OCI-LY3 (cell line): ENCODE measurements at regions not wholly inside any gene's neighbourhood (a gene's known extent, or its start where the extent isn't known, plus 50 kb on each side); places are given as distances from the start of the nearest gene placed in this dataset.
A peak's percentile ranks its signal among the peaks of the same experiment; 100 is the strongest.

ENCODE experiments used
- H2AFZ ChIP-seq: fragments of 200-600, 300-600 bp; shearing (Covaris generic); 2 replicates; pipeline ENCODE4 v1.6.0; 2014; ENCODE audit warnings: antibody characterized with exemption, low read depth, low read length
- H3K27ac ChIP-seq: fragments of 200-600, 300-600 bp; sonication (generic); 2 replicates; pipeline ENCODE4 v1.5.1; 2014; ENCODE audit warnings: mild to moderate bottlenecking, low read length, moderate library complexity, mixed read lengths
- H3K27me3 ChIP-seq: fragments of 200-600, 300-600 bp; sonication (generic); 2 replicates; pipeline ENCODE4 v1.6.1; 2014; ENCODE audit warnings: low read depth, low read length, mixed read lengths
- H3K36me3 ChIP-seq: fragments of 200-600, 300-600 bp; sonication (generic); replicated peaks from 2 replicates; pipeline ENCODE3; 2014; ENCODE audit warnings: low read depth, low read length, mixed read lengths
- H3K4me1 ChIP-seq: fragments of 300-600, 200-600 bp; sonication (generic); 2 replicates; pipeline ENCODE4 v1.6.1; 2014; ENCODE audit warnings: low read length, mixed read lengths
- H3K4me2 ChIP-seq: fragments of 200-600, 300-600 bp; sonication (generic); 2 replicates; pipeline ENCODE4 v1.6.1; 2014; ENCODE audit warnings: low read length, mixed read lengths
- H3K4me3 ChIP-seq: fragments of 300-600, 200-600 bp; sonication (generic); 2 replicates; pipeline ENCODE4 v1.5.1; 2014; ENCODE audit warnings: antibody characterized with exemption, mild to moderate bottlenecking, low read length, moderate library complexity
- H3K79me2 ChIP-seq: fragments of 300-600, 200-600 bp; shearing (Covaris generic); 2 replicates; pipeline ENCODE4 v1.6.1; 2014; ENCODE audit warnings: mild to moderate bottlenecking, low read length, mixed read lengths
- H3K9ac ChIP-seq: fragments of 300-600, 200-600 bp; shearing (Covaris generic); 2 replicates; pipeline ENCODE4 v1.6.0; 2014; ENCODE audit warnings: mild to moderate bottlenecking, low read length, moderate library complexity
- H3K9me3 ChIP-seq: fragments of 200-600, 300-600 bp; shearing (Covaris generic); 2 replicates; pipeline ENCODE4 v1.6.1; 2014; ENCODE audit warnings: low read length, mixed read lengths; ENCODE audit not compliant: insufficient read depth
- H4K20me1 ChIP-seq: fragments of 200-600, 300-600 bp; sonication (generic); 2 replicates; pipeline ENCODE4 v1.6.1; 2016; ENCODE audit warnings: low read length, mixed read lengths; ENCODE audit not compliant: insufficient read depth
- CTCF ChIP-seq: fragments of 200-600, 300-600 bp; sonication (generic); IDR thresholded peaks from 2 replicates; pipeline ENCODE4 v1.5.1; 2014; ENCODE audit warnings: antibody characterized with exemption, low read length, low read depth
- EZH2phosphoT487 ChIP-seq: fragments of 200-600 bp; shearing (Covaris generic); IDR thresholded peaks from 2 replicates; pipeline ENCODE4 v1.6.1; 2018; ENCODE audit warnings: antibody characterized with exemption, mixed run types, low read depth

- Histone ChIP-seq H3K4me2 (no peak overlapping the region), H3K9me3 (no peaks in the 10 kb centered on the region), H3K4me3 (no peak overlapping the region), H3K4me1 (peaks cover 4% of the 10 kb centered on the region), H4K20me1 (no peaks in the 10 kb centered on the region), H3K27ac (no peak overlapping the region), H2AFZ (no peak overlapping the region), H3K36me3 (no peaks in the 10 kb centered on the region), H3K9ac (no peak overlapping the region), H3K27me3 (no peaks in the 10 kb centered on the region), H3K79me2 (no peaks in the 10 kb centered on the region)
- TF ChIP-seq EZH2phosphoT487: no peak
- TF ChIP-seq CTCF: no peak
Measured at GRCh38 chr6:113570161-113570560, 287.0 kb upstream of the MARCKS start.

GRCh38 chr6:113570641-113571040 is 286.5 kb upstream of the MARCKS start:
- Histone ChIP-seq H3K9ac (no peak overlapping the region), H3K27ac (no peak overlapping the region), H3K4me3 (no peak overlapping the region), H3K4me1 (no peaks in the 10 kb centered on the region), H4K20me1 (no peaks in the 10 kb centered on the region), H3K36me3 (no peaks in the 10 kb centered on the region), H3K27me3 (no peaks in the 10 kb centered on the region), H3K4me2 (no peak overlapping the region), H3K79me2 (no peaks in the 10 kb centered on the region), H2AFZ (no peak overlapping the region), H3K9me3 (no peaks in the 10 kb centered on the region)
- no peak for TF ChIP-seq EZH2phosphoT487
- TF ChIP-seq CTCF: peak; percentile 20; the same call in 1 of the 2 replicates

- H3K27me3 ChIP-seq: no peaks in the 10 kb centered on the region
- H3K4me2 ChIP-seq: no peak overlapping the region
- H3K4me3 ChIP-seq: no peak overlapping the region
- no peak overlapping the region for H2AFZ ChIP-seq
- no peaks in the 10 kb centered on the region for H3K9me3 ChIP-seq
- TF ChIP-seq EZH2phosphoT487 (no peak), CTCF (no peak)
- no peaks in the 10 kb centered on the region for H3K79me2 ChIP-seq
- H3K4me1 ChIP-seq: no peaks in the 10 kb centered on the region
- no peaks in the 10 kb centered on the region for H3K36me3 ChIP-seq
- no peak overlapping the region for H3K27ac ChIP-seq
- no peaks in the 10 kb centered on the region for H4K20me1 ChIP-seq
- no peak overlapping the region for H3K9ac ChIP-seq
Measured at GRCh38 chr6:113574147-113574546, 283.0 kb upstream of the MARCKS start.

GRCh38 chr6:113576310-113576709 is 280.8 kb upstream of the MARCKS start:
- H3K27me3 ChIP-seq: no peaks in the 10 kb centered on the region
- no peaks in the 10 kb centered on the region for H3K4me1 ChIP-seq
- no peak overlapping the region for H3K4me2 ChIP-seq
- no peak overlapping the region for H2AFZ ChIP-seq
- no peaks in the 10 kb centered on the region for H3K36me3 ChIP-seq
- H3K79me2 ChIP-seq: no peaks in the 10 kb centered on the region
- no peak for TF ChIP-seq CTCF
- H3K9me3 ChIP-seq: no peaks in the 10 kb centered on the region
- H3K4me3 ChIP-seq: no peak overlapping the region
- no peak overlapping the region for H3K27ac ChIP-seq
- no peak overlapping the region for H3K9ac ChIP-seq
- H4K20me1 ChIP-seq: no peaks in the 10 kb centered on the region
